H1 (cell line): ENCODE measurements at regions not wholly inside any gene's neighbourhood (a gene's known extent, or its start where the extent isn't known, plus 50 kb on each side); places are given as distances from the start of the nearest gene placed in this dataset.

ENCODE experiments used
- CTCF ChIA-PET: fragments of 300-600 bp; sonication (Branson Sonifier 250); formaldehyde crosslinking; loops from one replicate; lab custom pipeline; 2021; ENCODE audit not compliant: partially characterized antibody; lab: Charles Lee
- POLR2A ChIA-PET: fragments of 300-600 bp; sonication (Branson Sonifier 250); formaldehyde crosslinking; loops from one replicate; lab custom pipeline; 2021; ENCODE audit warnings: inconsistent platforms; ENCODE audit not compliant: partially characterized antibody; lab: Charles Lee
- DNase-seq, 2 experiments: peaks; one replicate each; pipeline versions ENCODE4 v3.0.0 to v3.0.0-alpha.2; 2010 to 2022; ENCODE audit warnings: low spot score in 2 of 2, low read depth in 1 of 2, mixed read lengths in 1 of 2
- FAIRE-seq: peaks from 2 replicates; lab custom pipeline; 2011; peaks lifted over from hg19 to GRCh38; lab: Jason Lieb, UNC
- H2AFZ ChIP-seq: 2 replicates; pipeline ENCODE4 v1.8.1; 2012; ENCODE audit warnings: low read length, inconsistent platforms
- H2AK5ac ChIP-seq: 2 replicates; pipeline ENCODE4 v1.6.1; 2013; ENCODE audit warnings: low read depth, low read length
- H2BK120ac ChIP-seq: replicated peaks from 2 replicates; pipeline ENCODE3; 2013; ENCODE audit warnings: low read depth, low read length, inconsistent platforms
- H2BK12ac ChIP-seq: 2 replicates; pipeline ENCODE4 v1.6.1; 2013; ENCODE audit warnings: low read depth, low read length
- H2BK15ac ChIP-seq: 2 replicates; pipeline ENCODE4 v1.6.1; 2013; ENCODE audit warnings: low read length
- H2BK20ac ChIP-seq: 2 replicates; pipeline ENCODE4 v1.6.1; 2013; ENCODE audit warnings: low read length
- H2BK5ac ChIP-seq: 2 replicates; pipeline ENCODE4 v1.6.1; 2013; ENCODE audit warnings: low read depth, low read length
- H3K14ac ChIP-seq: 2 replicates; pipeline ENCODE4 v1.6.1; 2013; ENCODE audit warnings: inconsistent platforms; ENCODE audit not compliant: insufficient read length
- H3K18ac ChIP-seq: 2 replicates; pipeline ENCODE4 v1.6.1; 2013; ENCODE audit warnings: low read length; ENCODE audit errors: extremely low read depth
- H3K23ac ChIP-seq: 2 replicates; pipeline ENCODE4 v1.6.1; 2013; ENCODE audit warnings: inconsistent platforms; ENCODE audit not compliant: insufficient read length
- H3K23me2 ChIP-seq: 2 replicates; pipeline ENCODE4 v1.6.1; 2013; ENCODE audit warnings: low read depth, low read length
- H3K27ac ChIP-seq: 2 replicates; pipeline ENCODE4 v1.6.1; 2011; ENCODE audit warnings: low read depth, low read length, inconsistent platforms
- H3K27me3 ChIP-seq, 4 experiments: replicated peaks in 1 of 4; 1 replicate in 1 of 4; 2 replicates in 3 of 4; pipeline versions ENCODE4 v1.6.1 to v1.8.1; 2011 to 2013; ENCODE audit warnings: low read length in 3 of 4, mild to moderate bottlenecking in 3 of 4, inconsistent platforms in 2 of 4, mixed read lengths in 2 of 4, moderate library complexity in 1 of 4; ENCODE audit not compliant: control insufficient read depth in 3 of 4, insufficient read depth in 3 of 4; ENCODE audit errors: extremely low read depth in 1 of 4
- H3K36me3 ChIP-seq, 4 experiments: 2 replicates each; pipeline versions ENCODE4 v1.6.1 to v1.8.1; 2011 to 2013; ENCODE audit warnings: mild to moderate bottlenecking in 4 of 4, low read length in 3 of 4, moderate library complexity in 2 of 4, control low read depth in 1 of 4, inconsistent platforms in 1 of 4; ENCODE audit not compliant: insufficient read depth in 4 of 4, control insufficient read depth in 2 of 4
- H3K4ac ChIP-seq: replicated peaks from 2 replicates; pipeline ENCODE3; 2013; ENCODE audit warnings: low read length, low read depth, mixed read lengths, inconsistent platforms; ENCODE audit not compliant: insufficient read length
- H3K4me1 ChIP-seq, 4 experiments: replicated peaks in 1 of 4; 1 replicate in 1 of 4; 2 replicates in 3 of 4; pipeline versions ENCODE4 v1.6.1 to v1.8.1; 2011 to 2013; ENCODE audit warnings: low read length in 3 of 4, inconsistent platforms in 2 of 4, mixed read lengths in 1 of 4; ENCODE audit not compliant: insufficient read depth in 4 of 4, control insufficient read depth in 3 of 4
- H3K4me2 ChIP-seq, 2 experiments: 2 replicates each; pipeline versions ENCODE4 v1.6.1 to v1.8.1; 2011 to 2013; ENCODE audit warnings: low read depth in 2 of 2, low read length in 2 of 2, control low read depth in 1 of 2, inconsistent platforms in 1 of 2, mild to moderate bottlenecking in 1 of 2; ENCODE audit not compliant: insufficient read depth in 1 of 2
- H3K4me3 ChIP-seq, 4 experiments: fragments of 200-600, 300-600 bp in 1 of 4; sonication (generic), shearing (Covaris generic), sonication (Bioruptor Twin) in 1 of 4; 2 replicates each; pipeline versions ENCODE4 v1.5.1 to v1.8.1; 2011 to 2016; ENCODE audit warnings: low read length in 4 of 4, low read depth in 3 of 4, control low read depth in 2 of 4, inconsistent platforms in 2 of 4, mild to moderate bottlenecking in 2 of 4, mixed read lengths in 1 of 4, moderate library complexity in 1 of 4; ENCODE audit not compliant: insufficient read depth in 2 of 4; ENCODE audit errors: extremely low read depth in 1 of 4
- H3K56ac ChIP-seq: replicated peaks from 2 replicates; pipeline ENCODE3; 2013; ENCODE audit warnings: low read depth, mild to moderate bottlenecking, mixed read lengths, low read length, inconsistent platforms; ENCODE audit not compliant: insufficient read length
- H3K79me1 ChIP-seq: 2 replicates; pipeline ENCODE4 v1.6.1; 2013; ENCODE audit warnings: low read depth, low read length, control low read depth
- H3K79me2 ChIP-seq, 2 experiments: 2 replicates each; pipeline versions ENCODE4 v1.6.1 to v1.8.1; 2012 to 2013; ENCODE audit warnings: low read length in 2 of 2, mild to moderate bottlenecking in 2 of 2, inconsistent platforms in 1 of 2; ENCODE audit not compliant: insufficient read depth in 2 of 2, control insufficient read depth in 1 of 2
- H3K9ac ChIP-seq, 4 experiments: replicated peaks in 1 of 4; 1 replicate in 1 of 4; 2 replicates in 3 of 4; pipeline versions ENCODE4 v1.6.1 to v1.8.1; 2011 to 2013; ENCODE audit warnings: low read depth in 3 of 4, low read length in 3 of 4, control low read depth in 2 of 4, mild to moderate bottlenecking in 2 of 4, moderate library complexity in 2 of 4, inconsistent platforms in 1 of 4; ENCODE audit errors: extremely low read depth in 1 of 4
- H3K9me3 ChIP-seq, 2 experiments: 2 replicates each; pipeline versions ENCODE4 v1.6.1 to v1.8.1; 2012 to 2013; ENCODE audit warnings: mild to moderate bottlenecking in 2 of 2, moderate library complexity in 2 of 2, control low read depth in 1 of 2, inconsistent platforms in 1 of 2, low read depth in 1 of 2, low read length in 1 of 2, mixed read lengths in 1 of 2; ENCODE audit not compliant: insufficient read depth in 2 of 2
- H4K20me1 ChIP-seq, 2 experiments: replicated peaks in 1 of 2; 2 replicates each; pipeline versions ENCODE3 to v1.8.1; 2011 to 2013; ENCODE audit warnings: inconsistent platforms in 2 of 2, low read length in 2 of 2, mild to moderate bottlenecking in 1 of 2; ENCODE audit not compliant: insufficient read depth in 2 of 2, control insufficient read depth in 1 of 2
- H4K5ac ChIP-seq: 2 replicates; pipeline ENCODE4 v1.6.1; 2013; ENCODE audit warnings: low read length, low read depth, mixed read lengths, inconsistent platforms; ENCODE audit not compliant: insufficient read length
- H4K8ac ChIP-seq: 2 replicates; pipeline ENCODE4 v1.8.0; 2013; ENCODE audit warnings: mild to moderate bottlenecking, moderate library complexity, low read length, inconsistent platforms; ENCODE audit not compliant: insufficient read depth; ENCODE audit errors: extremely low read depth
- H4K91ac ChIP-seq: replicated peaks from 2 replicates; pipeline ENCODE3; 2013; ENCODE audit warnings: low read length, mixed read lengths, inconsistent platforms; ENCODE audit not compliant: insufficient read length
- EZH2 ChIP-seq: fragments of 200-600 bp; sonication (generic); IDR thresholded peaks from 2 replicates; pipeline ENCODE4 v1.7.1; 2012; ENCODE audit warnings: low read depth, mild to moderate bottlenecking, moderate library complexity, low read length, inconsistent platforms; ENCODE audit not compliant: severe bottlenecking
- NANOG ChIP-seq: IDR thresholded peaks from 2 replicates; pipeline ENCODE4 v1.6.1; 2011; ENCODE audit warnings: low read length, low read depth, mild to moderate bottlenecking, inconsistent platforms; ENCODE audit not compliant: insufficient read depth, poor library complexity, severe bottlenecking
- WGBS, 2 experiments: shearing (Covaris generic) in 1 of 2; methylation state at CpG; one replicate each; pipeline versions ENCODE4 v1.1.6 to v1.1.7; 2013 to 2015; ENCODE audit warnings: low lambda C conversion rate in 2 of 2, mixed read lengths in 2 of 2, inconsistent platforms in 1 of 2, low coverage in 1 of 2, missing lambda C conversion rate in 1 of 2; ENCODE audit not compliant: insufficient replicate concordance in 2 of 2, insufficient coverage in 1 of 2, insufficient read length in 1 of 2; ENCODE audit errors: extremely low coverage in 1 of 2, missing lambda C conversion rate in 1 of 2; 5-methylcytosine and 5-hydroxymethylcytosine counted together
- TF ChIP-seq, protein P1 (sequence below): IDR thresholded peaks from 2 replicates; pipeline ENCODE4 v1.6.1; 2011; ENCODE audit warnings: low read length, improper control_type of control experiment

DNA sequence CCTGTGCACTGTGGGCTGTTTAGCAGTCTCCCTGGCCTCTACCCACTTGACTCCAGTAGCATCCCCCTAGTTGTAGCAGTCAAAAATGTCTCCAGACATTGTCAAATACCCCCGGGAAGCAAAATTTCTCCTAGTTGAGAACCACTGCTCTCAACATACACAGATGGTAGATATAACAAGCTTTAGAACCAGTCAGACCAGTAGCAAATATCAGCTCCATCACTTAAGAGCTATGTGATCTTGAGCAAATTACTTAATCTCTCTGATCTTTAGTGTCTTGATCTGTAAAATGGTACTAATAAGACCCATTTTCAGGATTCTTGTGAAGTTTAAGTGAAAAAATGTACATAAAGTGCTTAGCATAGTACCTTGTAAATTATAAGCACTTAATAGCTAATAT lies 96.2 kb downstream of the DUSP6 start:
- WGBS, 2 experiments, result 94% methylated on average over 1 of the region's 1 CpG; no CpG with 5 or more reads in 1 of the 2 experiments
- Histone ChIP-seq H2BK12ac (no peak overlapping the region), H2AFZ (no peak overlapping the region), H3K79me2 (no peaks in the 10 kb centered on the region), H3K79me1 (no peaks in the 10 kb centered on the region), H2AK5ac (no peak overlapping the region), H3K18ac (no peak overlapping the region), H4K5ac (no peak overlapping the region), H3K23ac (no peak overlapping the region), H3K27ac (no peak overlapping the region), H3K9me3 (no peaks in the 10 kb centered on the region), H3K4me1 (peaks cover 0 to 2% (median 0%) of the 10 kb centered on the region in 4 experiments; a peak in 1 of 7 replicates), H3K4ac (no peak overlapping the region), H4K20me1 (no peaks in the 10 kb centered on the region), H3K23me2 (no peaks in the 10 kb centered on the region), H4K8ac (no peak overlapping the region), H3K14ac (no peak overlapping the region), H4K91ac (no peak overlapping the region), H2BK5ac (no peak overlapping the region), H2BK120ac (no peak overlapping the region), H3K56ac (no peak overlapping the region), H3K36me3 (no peaks in the 10 kb centered on the region), H3K9ac (no peak overlapping the region), H3K4me3 (no peak overlapping the region), H3K27me3 (no peaks in the 10 kb centered on the region), H3K4me2 (no peak overlapping the region), H2BK20ac (no peak overlapping the region), H2BK15ac (no peak overlapping the region)
- POLR2A ChIA-PET, result no interaction called here
- DNase-seq (no peak), FAIRE-seq (no peak)
- CTCF ChIA-PET, result interaction anchor here (1.0 to 1.6 kb wide), 4 partner anchors 10 to 238 kb away, joined by 3 to 5 read pairs (median 4); no protein-coding TSS in a partner anchor
- TF ChIP-seq NANOG (no peak), EZH2 (no peak)
- TF ChIP-seq, protein P1, sequence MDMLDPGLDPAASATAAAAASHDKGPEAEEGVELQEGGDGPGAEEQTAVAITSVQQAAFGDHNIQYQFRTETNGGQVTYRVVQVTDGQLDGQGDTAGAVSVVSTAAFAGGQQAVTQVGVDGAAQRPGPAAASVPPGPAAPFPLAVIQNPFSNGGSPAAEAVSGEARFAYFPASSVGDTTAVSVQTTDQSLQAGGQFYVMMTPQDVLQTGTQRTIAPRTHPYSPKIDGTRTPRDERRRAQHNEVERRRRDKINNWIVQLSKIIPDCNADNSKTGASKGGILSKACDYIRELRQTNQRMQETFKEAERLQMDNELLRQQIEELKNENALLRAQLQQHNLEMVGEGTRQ, result no peak
